ENCODE measurements at regions not wholly inside any gene's neighbourhood (a gene's known extent, or its start where the extent isn't known, plus 50 kb on each side); places are given as distances from the start of the nearest gene placed in this dataset.

DNA sequence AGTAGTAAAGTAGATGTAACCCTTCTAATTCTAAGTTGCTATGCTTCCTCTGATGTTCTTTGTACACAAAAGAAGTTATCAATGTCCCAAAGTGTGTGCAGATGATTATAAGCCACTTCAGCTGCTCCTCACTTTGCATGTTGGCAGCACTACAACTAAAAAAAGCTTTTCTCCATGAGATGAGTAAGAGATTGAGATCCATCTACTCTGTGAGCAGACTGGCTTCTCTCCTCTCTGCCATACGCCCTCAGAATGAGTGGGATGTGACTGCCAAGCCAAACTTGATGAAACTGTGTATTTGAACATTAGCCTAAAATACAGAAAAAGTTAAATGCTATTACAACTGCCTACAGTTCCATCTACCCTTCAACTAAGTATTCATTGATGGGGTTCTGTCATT, 102.9 kb upstream of the ETV1 start:
- ATAC-seq, result no peak

DNA sequence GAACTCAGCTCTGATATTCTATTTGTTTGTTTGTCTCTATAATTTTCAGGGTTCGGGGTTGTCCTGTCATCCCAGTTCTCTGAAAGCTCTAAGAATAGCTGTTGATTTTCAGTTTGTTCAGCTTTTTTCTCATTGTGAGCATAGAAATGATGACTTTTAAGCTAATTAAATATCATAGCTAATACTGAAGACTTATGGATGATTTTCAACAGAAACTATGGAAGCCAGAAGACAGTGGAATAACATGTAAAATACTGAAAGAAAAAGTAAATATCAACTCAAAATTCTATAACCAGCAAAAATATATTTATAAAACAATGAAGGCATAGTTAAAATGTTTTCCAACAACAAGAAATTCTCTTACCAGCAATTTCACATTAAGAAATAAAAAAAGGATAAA, 96.4 kb upstream of the ETV1 start:
- H3K27ac ChIP-seq, result no peak overlapping the region
- H3K36me3 ChIP-seq, result no peaks in the 10 kb centered on the region
- intact Hi-C loops (cut with DNase I; ENCODE audit: low total_unique reads), result no loop called here
- in situ Hi-C loops (cut with MboI; ENCODE audit: low sequenced_read_pairs in 4 of 4), result no loop called here
- DNase-seq (no peak), ATAC-seq (no peak)
- H3K27me3 ChIP-seq, result no peaks in the 10 kb centered on the region
- H3K9me3 ChIP-seq, result no peaks in the 10 kb centered on the region
- H3K4me1 ChIP-seq, result no peaks in the 10 kb centered on the region
- TF ChIP-seq POLR2A (IDR thresholded peaks at IDR 0.05), result no peak
- TF ChIP-seq, protein P1, sequence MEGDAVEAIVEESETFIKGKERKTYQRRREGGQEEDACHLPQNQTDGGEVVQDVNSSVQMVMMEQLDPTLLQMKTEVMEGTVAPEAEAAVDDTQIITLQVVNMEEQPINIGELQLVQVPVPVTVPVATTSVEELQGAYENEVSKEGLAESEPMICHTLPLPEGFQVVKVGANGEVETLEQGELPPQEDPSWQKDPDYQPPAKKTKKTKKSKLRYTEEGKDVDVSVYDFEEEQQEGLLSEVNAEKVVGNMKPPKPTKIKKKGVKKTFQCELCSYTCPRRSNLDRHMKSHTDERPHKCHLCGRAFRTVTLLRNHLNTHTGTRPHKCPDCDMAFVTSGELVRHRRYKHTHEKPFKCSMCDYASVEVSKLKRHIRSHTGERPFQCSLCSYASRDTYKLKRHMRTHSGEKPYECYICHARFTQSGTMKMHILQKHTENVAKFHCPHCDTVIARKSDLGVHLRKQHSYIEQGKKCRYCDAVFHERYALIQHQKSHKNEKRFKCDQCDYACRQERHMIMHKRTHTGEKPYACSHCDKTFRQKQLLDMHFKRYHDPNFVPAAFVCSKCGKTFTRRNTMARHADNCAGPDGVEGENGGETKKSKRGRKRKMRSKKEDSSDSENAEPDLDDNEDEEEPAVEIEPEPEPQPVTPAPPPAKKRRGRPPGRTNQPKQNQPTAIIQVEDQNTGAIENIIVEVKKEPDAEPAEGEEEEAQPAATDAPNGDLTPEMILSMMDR (IDR thresholded peaks at IDR 0.05 in 4 of 5, conservative IDR thresholded peaks at IDR 0.05 in 1 of 5), result no peak
- H3K4me3 ChIP-seq, result no peak overlapping the region

More for the DNA sequence above, 102.9 kb upstream of the ETV1 start:
- Histone ChIP-seq H3K27ac (no peak overlapping the region), H3K9me3 (no peaks in the 10 kb centered on the region), H3K36me3 (no peaks in the 10 kb centered on the region), H3K4me3 (no peak overlapping the region), H3K4me1 (no peaks in the 10 kb centered on the region), H3K27me3 (no peaks in the 10 kb centered on the region)
- TF ChIP-seq, protein P1 (IDR thresholded peaks at IDR 0.05 in 4 of 5, conservative IDR thresholded peaks at IDR 0.05 in 1 of 5), result no peak
- TF ChIP-seq POLR2A (IDR thresholded peaks at IDR 0.05), result no peak
- in situ Hi-C loops (cut with MboI; ENCODE audit: low sequenced_read_pairs in 4 of 4), result no loop called here
- DNase-seq, result no peak
- intact Hi-C loops (cut with DNase I; ENCODE audit: low total_unique reads), result no loop called here

DNA sequence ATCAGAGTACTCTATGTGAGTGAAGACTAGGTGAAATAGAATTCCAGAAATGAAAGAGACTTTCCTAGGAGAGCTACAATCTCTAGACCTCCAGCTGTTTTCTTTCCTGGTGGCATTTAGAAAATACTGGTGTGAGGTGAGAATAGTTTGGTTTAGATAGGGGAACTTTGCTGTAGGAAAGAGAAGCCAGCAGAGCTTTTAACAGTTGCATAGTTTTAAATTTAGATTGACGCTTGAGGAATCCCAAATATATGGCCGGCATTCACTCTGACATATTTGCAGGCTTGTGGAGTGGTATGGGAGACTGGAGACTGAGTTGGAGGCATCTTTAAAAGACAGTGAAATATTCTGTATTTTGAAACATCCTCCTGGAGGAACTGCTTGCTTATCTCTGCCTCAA, 94.3 kb upstream of the ETV1 start:
- in situ Hi-C loops (cut with MboI; ENCODE audit: low sequenced_read_pairs in 4 of 4) (no loop called here), intact Hi-C loops (cut with DNase I; ENCODE audit: low total_unique reads) (no loop called here)
- no peaks in the 10 kb centered on the region for H3K27me3 ChIP-seq
- no peak overlapping the region for H3K4me3 ChIP-seq
- no peak for DNase-seq
- no peak for ATAC-seq
- no peak for TF ChIP-seq POLR2A (IDR thresholded peaks at IDR 0.05)
- TF ChIP-seq, protein P1 (IDR thresholded peaks at IDR 0.05 in 4 of 5, conservative IDR thresholded peaks at IDR 0.05 in 1 of 5), result no peak
- no peaks in the 10 kb centered on the region for H3K4me1 ChIP-seq
- H3K27ac ChIP-seq, result no peak overlapping the region
- no peaks in the 10 kb centered on the region for H3K9me3 ChIP-seq
- no peaks in the 10 kb centered on the region for H3K36me3 ChIP-seq

DNA sequence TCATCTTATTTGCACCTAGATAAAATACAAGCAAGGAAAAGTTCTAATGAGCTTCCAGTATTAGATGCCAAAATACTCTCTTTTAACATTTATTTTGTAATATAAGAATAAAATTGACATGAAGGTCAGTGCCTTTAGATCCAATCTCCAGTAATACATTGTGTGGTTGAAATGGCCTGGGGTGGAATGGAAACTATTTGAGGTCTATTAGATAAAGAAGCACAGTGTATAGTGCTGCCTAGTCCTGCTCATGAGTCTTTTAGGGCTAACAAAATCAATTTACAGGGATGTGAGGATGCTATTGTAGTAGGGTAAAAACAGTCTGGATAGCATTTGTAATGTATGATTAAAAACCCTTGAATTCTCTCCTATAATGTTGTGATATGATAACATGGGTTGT, 84.5 kb upstream of the ETV1 start:
- H3K9me3 ChIP-seq, result no peaks in the 10 kb centered on the region
- H3K4me1 ChIP-seq, result no peaks in the 10 kb centered on the region
- TF ChIP-seq, protein P1 (IDR thresholded peaks at IDR 0.05 in 4 of 5, conservative IDR thresholded peaks at IDR 0.05 in 1 of 5), result no peak
- TF ChIP-seq POLR2A (IDR thresholded peaks at IDR 0.05), result no peak
- ATAC-seq, result no peak
- DNase-seq, result no peak
- H3K4me3 ChIP-seq, result no peak overlapping the region
- H3K27ac ChIP-seq, result peak overlapping the region in 3 of 4 donors; percentile 29 to 56 (median 40)
- no peaks in the 10 kb centered on the region for H3K36me3 ChIP-seq
- intact Hi-C loops (cut with DNase I; ENCODE audit: low total_unique reads), result no loop called here
- in situ Hi-C loops (cut with MboI; ENCODE audit: low sequenced_read_pairs in 4 of 4), result no loop called here
- no peaks in the 10 kb centered on the region for H3K27me3 ChIP-seq

DNA sequence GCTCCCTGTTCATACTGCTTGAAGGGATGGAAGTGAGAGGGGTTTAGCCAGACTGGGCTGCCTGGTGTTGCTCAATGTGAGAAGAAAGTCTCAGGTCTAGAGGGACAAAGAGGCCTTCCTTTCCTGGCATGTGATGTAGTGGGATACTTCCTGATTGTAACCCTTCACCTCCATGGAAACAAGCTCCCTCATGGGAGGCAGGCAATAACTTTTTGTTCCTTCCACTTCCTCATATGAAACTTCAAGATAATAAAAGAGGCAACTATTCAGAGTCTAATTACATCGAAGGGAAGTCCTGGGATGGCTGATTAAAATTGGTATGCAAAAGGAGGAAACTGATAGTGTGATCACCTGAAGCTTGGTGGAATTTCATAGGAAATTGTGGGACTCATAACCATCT, 84.1 kb upstream of the ETV1 start:
- intact Hi-C loops (cut with DNase I; ENCODE audit: low total_unique reads), result no loop called here
- Histone ChIP-seq H3K27me3 (no peaks in the 10 kb centered on the region), H3K9me3 (no peaks in the 10 kb centered on the region), H3K4me3 (no peak overlapping the region), H3K4me1 (no peaks in the 10 kb centered on the region), H3K36me3 (no peaks in the 10 kb centered on the region), H3K27ac (peak overlapping the region in 2 of 4 donors; percentile 37 to 50)
- in situ Hi-C loops (cut with MboI; ENCODE audit: low sequenced_read_pairs in 4 of 4), result no loop called here
- ATAC-seq (peak; percentile 51 to 79), DNase-seq (no peak)
- TF ChIP-seq, protein P1 (IDR thresholded peaks at IDR 0.05 in 4 of 5, conservative IDR thresholded peaks at IDR 0.05 in 1 of 5), result no peak
- no peak for TF ChIP-seq POLR2A (IDR thresholded peaks at IDR 0.05)
